OCI-LY1 (cell line): ENCODE measurements at regions not wholly inside any gene's neighbourhood (a gene's known extent, or its start where the extent isn't known, plus 50 kb on each side); places are given as distances from the start of the nearest gene placed in this dataset.

Experiments used
- H2AFZ ChIP-seq: fragments of 200-600 bp; sonication (generic), shearing (Covaris generic); 2 replicates; pipeline ENCODE4 v1.6.0; 2014; ENCODE audit warnings: antibody characterized with exemption, mild to moderate bottlenecking, low read length
- H3F3A ChIP-seq: fragments of 200-600 bp; sonication (generic), shearing (Covaris generic); 2 replicates; pipeline ENCODE4 v1.6.0; 2014; ENCODE audit warnings: mild to moderate bottlenecking, antibody characterized with exemption, low read length, moderate library complexity; ENCODE audit not compliant: insufficient read depth
- H3K27ac ChIP-seq: fragments of 200-600 bp; sonication (generic); 2 replicates; pipeline ENCODE4 v1.5.1; 2014; ENCODE audit warnings: low read length, mixed run types, mild to moderate bottlenecking, low read depth; ENCODE audit not compliant: poor library complexity, severe bottlenecking
- H3K27me3 ChIP-seq: fragments of 200-600 bp; sonication (generic); 2 replicates; pipeline ENCODE4 v1.6.0; 2014; ENCODE audit warnings: antibody characterized with exemption, mild to moderate bottlenecking, low read length, moderate library complexity; ENCODE audit not compliant: insufficient read depth
- H3K36me3 ChIP-seq: fragments of 200-600 bp; sonication (generic); 2 replicates; pipeline ENCODE4 v1.6.1; 2014; ENCODE audit warnings: mild to moderate bottlenecking, antibody characterized with exemption, low read length, moderate library complexity, mixed read lengths; ENCODE audit not compliant: insufficient read depth
- H3K4me1 ChIP-seq: fragments of 200-600 bp; sonication (generic); 2 replicates; pipeline ENCODE4 v1.5.1; 2014; ENCODE audit warnings: mild to moderate bottlenecking, low read length, moderate library complexity; ENCODE audit not compliant: insufficient read depth, severe bottlenecking
- H3K4me2 ChIP-seq: fragments of 200-600 bp; sonication (generic), shearing (Covaris generic); 2 replicates; pipeline ENCODE4 v1.6.1; 2014; ENCODE audit warnings: low read length
- H3K4me3 ChIP-seq: fragments of 200-600 bp; sonication (generic); 2 replicates; pipeline ENCODE4 v1.5.1; 2014; ENCODE audit warnings: low read length, low read depth, mild to moderate bottlenecking, mixed read lengths; ENCODE audit not compliant: poor library complexity, severe bottlenecking
- H3K79me2 ChIP-seq: fragments of 200-600 bp; shearing (Covaris generic); 2 replicates; pipeline ENCODE4 v1.6.1; 2016; ENCODE audit warnings: mixed run types, low read length, mixed read lengths; ENCODE audit not compliant: insufficient read depth
- H3K9ac ChIP-seq: fragments of 200-600 bp; sonication (generic), shearing (Covaris generic); 2 replicates; pipeline ENCODE4 v1.6.1; 2014; ENCODE audit warnings: mild to moderate bottlenecking, low read length, mixed read lengths
- H3K9me2 ChIP-seq: fragments of 200-600 bp; sonication (generic), shearing (Covaris generic); 2 replicates; pipeline ENCODE4 v1.6.1; 2014; ENCODE audit warnings: low read depth, mild to moderate bottlenecking, low read length, mixed read lengths
- H3K9me3 ChIP-seq: fragments of 200-600 bp; shearing (Covaris generic); 2 replicates; pipeline ENCODE4 v1.6.1; 2014; ENCODE audit warnings: low read length, mixed read lengths
- H4K20me1 ChIP-seq: fragments of 200-600 bp; sonication (generic), shearing (Covaris generic); 2 replicates; pipeline ENCODE4 v1.6.0; 2016; ENCODE audit warnings: mild to moderate bottlenecking, low read length; ENCODE audit not compliant: insufficient read depth
- EZH2 ChIP-seq: fragments of 200-600 bp; sonication (generic), shearing (Covaris generic); IDR thresholded peaks from 2 replicates; pipeline ENCODE4 v1.8.0; 2017; ENCODE audit warnings: borderline replicate concordance, mixed run types, mild to moderate bottlenecking, antibody characterized with exemption, low read length, moderate library complexity, mixed read lengths
- TF ChIP-seq, protein P1 (sequence below): fragments of 200-600 bp; sonication (generic), shearing (Covaris generic); IDR thresholded peaks from 2 replicates; pipeline ENCODE4 v1.5.1; 2017; ENCODE audit warnings: mild to moderate bottlenecking, antibody characterized with exemption, low read length, moderate library complexity, mixed read lengths

DNA sequence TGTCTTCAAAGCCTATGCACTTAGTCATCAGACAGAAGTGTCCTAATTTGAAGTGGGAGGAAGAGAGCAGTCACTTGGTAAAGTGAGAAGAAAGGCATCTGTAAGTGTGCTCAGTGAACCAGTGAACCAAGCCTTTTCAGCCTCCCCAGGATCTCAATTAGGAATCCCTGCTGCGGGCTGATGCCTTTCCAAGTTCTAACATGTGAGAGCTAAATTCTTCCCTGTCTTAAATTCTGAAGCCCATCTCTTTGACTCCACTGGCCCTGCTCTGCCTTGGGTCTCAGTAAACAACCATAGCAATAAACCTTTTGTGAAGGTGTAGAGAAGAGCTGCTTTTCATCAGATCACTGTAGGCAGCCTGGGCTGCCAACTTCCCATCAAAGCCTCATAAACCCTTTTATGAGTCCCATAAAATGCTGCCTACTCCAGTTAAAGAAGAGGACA, 701.2 kb upstream of the LCORL start:
- Histone ChIP-seq H3K9me3 (no peaks in the 10 kb centered on the region), H3K4me3 (no peak overlapping the region), H3K27ac (no peak overlapping the region), H3K79me2 (no peaks in the 10 kb centered on the region), H4K20me1 (no peaks in the 10 kb centered on the region), H2AFZ (no peak overlapping the region), H3K27me3 (no peaks in the 10 kb centered on the region), H3K4me2 (no peak overlapping the region), H3K36me3 (no peaks in the 10 kb centered on the region), H3K9ac (no peak overlapping the region), H3K9me2 (no peaks in the 10 kb centered on the region), H3F3A (no peaks in the 10 kb centered on the region), H3K4me1 (no peaks in the 10 kb centered on the region)
- TF ChIP-seq, protein P1, sequence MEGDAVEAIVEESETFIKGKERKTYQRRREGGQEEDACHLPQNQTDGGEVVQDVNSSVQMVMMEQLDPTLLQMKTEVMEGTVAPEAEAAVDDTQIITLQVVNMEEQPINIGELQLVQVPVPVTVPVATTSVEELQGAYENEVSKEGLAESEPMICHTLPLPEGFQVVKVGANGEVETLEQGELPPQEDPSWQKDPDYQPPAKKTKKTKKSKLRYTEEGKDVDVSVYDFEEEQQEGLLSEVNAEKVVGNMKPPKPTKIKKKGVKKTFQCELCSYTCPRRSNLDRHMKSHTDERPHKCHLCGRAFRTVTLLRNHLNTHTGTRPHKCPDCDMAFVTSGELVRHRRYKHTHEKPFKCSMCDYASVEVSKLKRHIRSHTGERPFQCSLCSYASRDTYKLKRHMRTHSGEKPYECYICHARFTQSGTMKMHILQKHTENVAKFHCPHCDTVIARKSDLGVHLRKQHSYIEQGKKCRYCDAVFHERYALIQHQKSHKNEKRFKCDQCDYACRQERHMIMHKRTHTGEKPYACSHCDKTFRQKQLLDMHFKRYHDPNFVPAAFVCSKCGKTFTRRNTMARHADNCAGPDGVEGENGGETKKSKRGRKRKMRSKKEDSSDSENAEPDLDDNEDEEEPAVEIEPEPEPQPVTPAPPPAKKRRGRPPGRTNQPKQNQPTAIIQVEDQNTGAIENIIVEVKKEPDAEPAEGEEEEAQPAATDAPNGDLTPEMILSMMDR = no peak
- no peak for TF ChIP-seq EZH2

DNA sequence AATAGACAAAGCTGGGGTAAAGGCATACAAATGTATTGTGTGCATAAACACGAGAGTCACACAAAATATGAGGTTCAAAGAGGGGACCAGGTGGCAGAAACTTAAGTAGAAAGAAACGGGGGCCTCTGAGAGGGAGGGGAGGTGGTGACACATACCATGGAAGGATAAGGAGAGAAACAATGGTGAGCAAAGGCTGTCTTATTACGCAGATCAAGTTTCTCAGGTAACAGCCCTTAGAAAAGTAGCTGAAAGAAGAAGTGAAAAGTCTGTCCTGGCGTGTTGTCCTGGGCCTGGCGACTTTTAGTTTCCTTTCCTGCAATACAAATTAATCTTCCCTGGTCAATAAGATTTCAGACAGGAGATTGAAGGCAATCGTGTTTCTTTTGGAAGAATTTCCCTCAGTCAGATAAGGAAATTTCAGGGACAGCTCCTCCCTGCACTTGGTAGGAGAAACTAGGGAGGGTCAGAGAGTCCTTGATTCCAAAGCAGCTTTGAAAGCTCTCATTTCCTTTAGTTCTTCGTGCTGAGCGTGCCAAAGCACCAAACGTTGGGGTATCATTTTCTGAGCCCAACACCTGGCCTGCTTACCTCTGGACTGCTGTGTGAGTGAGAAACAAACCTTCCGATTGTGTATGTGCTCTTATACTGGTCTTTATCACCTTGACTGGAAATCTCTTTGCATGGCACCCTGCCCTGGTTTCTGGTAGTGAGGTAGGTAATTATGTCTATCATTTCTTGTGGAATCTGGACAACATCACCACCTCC, 676.7 kb upstream of the LCORL start:
- no peaks in the 10 kb centered on the region for H4K20me1 ChIP-seq
- no peaks in the 10 kb centered on the region for H3K27me3 ChIP-seq
- H3K9me2 ChIP-seq = no peaks in the 10 kb centered on the region
- H3K4me3 ChIP-seq = no peak overlapping the region
- no peak overlapping the region for H3K4me2 ChIP-seq
- no peaks in the 10 kb centered on the region for H3F3A ChIP-seq
- TF ChIP-seq, protein P1 = no peak
- TF ChIP-seq EZH2 = no peak
- H3K9me3 ChIP-seq = no peaks in the 10 kb centered on the region
- no peaks in the 10 kb centered on the region for H3K4me1 ChIP-seq
- no peaks in the 10 kb centered on the region for H3K79me2 ChIP-seq
- H2AFZ ChIP-seq = no peak overlapping the region
- H3K9ac ChIP-seq = no peak overlapping the region
- no peak overlapping the region for H3K27ac ChIP-seq
- H3K36me3 ChIP-seq = no peaks in the 10 kb centered on the region

- no peak overlapping the region for H3K9ac ChIP-seq
- no peaks in the 10 kb centered on the region for H3K9me2 ChIP-seq
- no peaks in the 10 kb centered on the region for H4K20me1 ChIP-seq
- no peak overlapping the region for H2AFZ ChIP-seq
- no peaks in the 10 kb centered on the region for H3F3A ChIP-seq
- no peak overlapping the region for H3K27ac ChIP-seq
- H3K4me2 ChIP-seq = no peak overlapping the region
- H3K4me3 ChIP-seq = no peak overlapping the region
- no peaks in the 10 kb centered on the region for H3K36me3 ChIP-seq
- H3K9me3 ChIP-seq = no peaks in the 10 kb centered on the region
- H3K27me3 ChIP-seq = no peaks in the 10 kb centered on the region
- H3K4me1 ChIP-seq = no peaks in the 10 kb centered on the region
- H3K79me2 ChIP-seq = no peaks in the 10 kb centered on the region
- TF ChIP-seq, protein P1 = no peak
- no peak for TF ChIP-seq EZH2
Observed at GRCh38 chr4:18695733-18696527, 674.4 kb upstream of the LCORL start.
